T-helper 17 cell (primary cell): ENCODE measurements at regions not wholly inside any gene's neighbourhood (a gene's known extent, or its start where the extent isn't known, plus 50 kb on each side); places are given as distances from the start of the nearest gene placed in this dataset.

Experiments used
- ATAC-seq: fragments of 150-1000 bp; cut with Tn5 transposase; 2 replicates; pipeline ENCODE4 v1.10.0; 2021; ENCODE audit warnings: mild to moderate bottlenecking, moderate library complexity
- DNase-seq, 3 donors: peaks; one replicate each; pipeline versions ENCODE4 v3.0.0 to v3.0.0-alpha.2; 2020 to 2021
- H3K9me3 ChIP-seq: one replicate; pipeline ENCODE4 v1.7.0; 2013; ENCODE audit warnings: low read length, mild to moderate bottlenecking; ENCODE audit not compliant: control insufficient read depth, poor library complexity, severe bottlenecking
- H3K27ac Mint-ChIP-seq: one replicate; pipeline ENCODE4 v1.8.0; 2022; ENCODE audit warnings: mild to moderate bottlenecking, moderate library complexity, mixed read lengths
- H3K27me3 Mint-ChIP-seq: one replicate; pipeline ENCODE4 v1.8.0; 2022; ENCODE audit warnings: mixed read lengths
- H3K36me3 Mint-ChIP-seq: one replicate; pipeline ENCODE4 v1.8.0; 2022; ENCODE audit warnings: low read depth, mixed read lengths
- H3K4me1 Mint-ChIP-seq: one replicate; pipeline ENCODE4 v1.8.0; 2022; ENCODE audit warnings: mild to moderate bottlenecking, mixed read lengths
- H3K4me3 Mint-ChIP-seq: one replicate; pipeline ENCODE4 v1.8.0; 2022; ENCODE audit warnings: mild to moderate bottlenecking, moderate library complexity, mixed read lengths

DNA sequence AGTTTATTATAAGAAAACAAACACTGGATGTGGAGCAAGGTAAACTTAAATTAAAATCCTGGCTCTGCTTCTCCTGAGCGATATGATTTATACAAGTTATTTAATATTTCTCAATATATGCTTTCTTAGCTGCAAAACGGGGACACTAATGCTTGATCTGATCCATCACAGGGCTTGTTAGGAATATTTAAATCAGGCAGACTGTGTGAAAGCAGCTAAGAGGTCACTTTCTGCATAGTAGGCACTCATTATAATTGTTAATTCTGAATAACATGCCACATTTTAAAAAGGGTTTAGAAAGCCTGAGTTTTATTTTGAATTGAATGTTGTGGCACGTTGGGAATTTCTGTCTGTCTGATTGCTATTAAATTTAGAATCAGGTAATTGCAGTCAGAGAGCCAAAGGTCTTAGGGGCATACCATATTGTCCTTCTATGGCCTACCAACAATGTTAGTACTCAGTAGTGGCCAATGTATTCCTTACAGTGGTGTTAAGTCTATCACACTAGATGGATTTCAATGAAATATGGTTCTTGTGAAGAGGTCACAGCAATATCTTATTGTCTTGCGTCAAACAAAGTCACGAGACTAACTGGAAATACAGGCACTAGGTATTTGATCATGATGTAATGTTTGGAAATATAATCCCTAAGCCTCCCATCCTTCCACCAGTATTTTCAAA lies 890.0 kb upstream of the CDH8 start:
- Mint-ChIP-seq H3K4me3 (no peak overlapping the region), H3K27me3 (no peaks in the 10 kb centered on the region), H3K36me3 (no peaks in the 10 kb centered on the region), H3K4me1 (no peaks in the 10 kb centered on the region), H3K27ac (no peak overlapping the region)
- peaks cover 5% of the 10 kb centered on the region for H3K9me3 ChIP-seq
- DNase-seq (no peak), ATAC-seq (no peak)

GRCh38 chr16:62921904-62922303 lies 885.7 kb upstream of the CDH8 start:
- Mint-ChIP-seq H3K36me3 (no peaks in the 10 kb centered on the region), H3K4me3 (no peak overlapping the region), H3K27me3 (no peaks in the 10 kb centered on the region), H3K4me1 (no peaks in the 10 kb centered on the region), H3K27ac (no peak overlapping the region)
- DNase-seq = no peak
- H3K9me3 ChIP-seq = peaks cover 4% of the 10 kb centered on the region
- no peak for ATAC-seq

DNA sequence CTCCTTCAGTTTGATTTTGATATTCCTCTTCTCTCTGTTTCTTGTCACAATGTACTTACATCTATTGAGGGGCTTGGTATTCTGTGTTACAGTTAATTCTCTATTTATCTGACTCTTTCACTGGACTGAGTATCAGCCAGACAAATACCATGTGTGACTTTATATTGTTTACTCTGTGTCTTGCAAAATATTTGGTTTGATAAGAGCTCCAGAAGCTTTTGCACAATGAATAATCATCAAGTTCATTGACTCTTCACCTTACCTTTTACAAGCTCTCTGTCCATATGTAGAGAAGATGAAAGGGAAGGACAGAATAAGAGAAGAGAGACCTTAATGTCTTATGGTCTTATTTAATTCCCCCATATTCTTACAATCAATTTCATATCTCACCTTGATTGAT lies 877.7 kb upstream of the CDH8 start:
- no peak for ATAC-seq
- no peaks in the 10 kb centered on the region for H3K4me1 Mint-ChIP-seq
- DNase-seq = no peak
- H3K9me3 ChIP-seq = peaks cover 8% of the 10 kb centered on the region
- no peaks in the 10 kb centered on the region for H3K27me3 Mint-ChIP-seq
- no peak overlapping the region for H3K4me3 Mint-ChIP-seq
- H3K36me3 Mint-ChIP-seq = no peaks in the 10 kb centered on the region
- H3K27ac Mint-ChIP-seq = no peak overlapping the region

GRCh38 chr16:62913333-62913732 lies 877.1 kb upstream of the CDH8 start:
- ATAC-seq (no peak), DNase-seq (no peak)
- Mint-ChIP-seq H3K4me3 (no peak overlapping the region), H3K4me1 (no peaks in the 10 kb centered on the region), H3K27me3 (no peaks in the 10 kb centered on the region), H3K27ac (no peak overlapping the region), H3K36me3 (no peaks in the 10 kb centered on the region)
- peaks cover 4% of the 10 kb centered on the region for H3K9me3 ChIP-seq

GRCh38 chr16:62909597-62909996 lies 873.4 kb upstream of the CDH8 start:
- Mint-ChIP-seq H3K4me1 (no peaks in the 10 kb centered on the region), H3K4me3 (no peak overlapping the region), H3K27me3 (no peaks in the 10 kb centered on the region), H3K36me3 (no peaks in the 10 kb centered on the region), H3K27ac (no peak overlapping the region)
- H3K9me3 ChIP-seq = peaks cover 6% of the 10 kb centered on the region
- DNase-seq = no peak
- no peak for ATAC-seq

DNA sequence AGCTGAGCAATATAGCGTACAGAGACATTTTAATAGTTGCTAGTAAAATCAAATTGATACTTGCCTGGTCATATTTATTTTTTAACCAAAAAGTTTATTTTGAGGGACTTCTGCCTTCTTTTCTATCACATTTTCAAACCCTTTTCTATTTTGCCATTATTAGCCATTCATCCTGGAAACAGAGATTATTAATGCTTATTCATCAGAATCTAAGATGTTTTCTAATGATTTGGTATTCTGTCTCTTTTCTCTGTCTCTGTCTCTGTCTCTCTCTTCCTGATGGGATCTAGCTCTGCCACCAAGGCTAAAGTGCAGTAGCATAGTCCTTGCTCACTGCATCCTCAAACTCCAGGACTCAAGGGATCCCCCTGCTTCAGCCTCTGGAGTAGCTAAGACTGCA lies 871.3 kb upstream of the CDH8 start:
- H3K9me3 ChIP-seq = peaks cover 6% of the 10 kb centered on the region
- Mint-ChIP-seq H3K4me3 (no peak overlapping the region), H3K27ac (no peak overlapping the region), H3K4me1 (no peaks in the 10 kb centered on the region), H3K27me3 (no peaks in the 10 kb centered on the region), H3K36me3 (no peaks in the 10 kb centered on the region)
- DNase-seq (no peak), ATAC-seq (no peak)

GRCh38 chr16:62903961-62904502 lies 867.8 kb upstream of the CDH8 start:
- Mint-ChIP-seq H3K4me3 (no peak overlapping the region), H3K27ac (no peak overlapping the region), H3K27me3 (no peaks in the 10 kb centered on the region), H3K36me3 (no peaks in the 10 kb centered on the region), H3K4me1 (no peaks in the 10 kb centered on the region)
- DNase-seq (no peak), ATAC-seq (no peak)
- peaks cover 3% of the 10 kb centered on the region for H3K9me3 ChIP-seq

DNA sequence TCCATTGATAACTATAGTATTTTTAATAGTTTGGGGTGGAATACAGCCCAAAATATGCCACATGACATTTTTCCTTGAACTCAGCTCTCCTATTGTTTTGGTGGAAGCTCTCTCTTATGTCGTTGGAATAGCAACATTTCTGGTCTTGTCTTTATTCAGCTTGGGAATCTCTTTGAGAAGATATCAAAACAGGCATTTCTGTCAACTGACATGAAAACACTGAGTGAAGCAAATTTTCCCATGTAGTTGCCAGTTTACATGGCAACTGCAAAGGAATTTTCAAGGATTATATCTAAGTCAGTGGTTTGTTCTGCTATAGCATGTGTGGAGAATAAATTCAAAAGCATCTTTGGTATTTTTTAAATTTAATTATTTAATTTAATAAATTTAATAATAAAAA lies 863.5 kb upstream of the CDH8 start:
- H3K4me1 Mint-ChIP-seq = no peaks in the 10 kb centered on the region
- no peak overlapping the region for H3K27ac Mint-ChIP-seq

DNA sequence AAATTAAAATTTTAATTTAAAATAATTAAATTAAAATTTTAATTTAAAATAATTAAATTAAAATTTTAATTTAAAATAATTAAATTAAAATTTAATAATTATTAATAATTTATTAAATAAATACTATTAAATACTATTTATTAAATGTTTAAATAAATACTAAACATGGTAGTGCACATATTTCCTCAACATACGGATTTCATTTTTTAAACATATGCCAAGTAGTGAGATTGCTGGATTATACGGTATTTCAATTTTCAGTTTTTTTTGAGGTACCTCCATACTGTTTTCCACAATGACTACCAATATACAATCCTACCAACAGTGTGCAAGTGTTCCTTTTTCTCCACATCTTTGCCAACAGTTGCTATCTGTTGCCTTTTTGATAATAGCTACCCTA lies 852.9 kb upstream of the CDH8 start:
- DNase-seq (no peak), ATAC-seq (no peak)
- H3K4me1 Mint-ChIP-seq = no peaks in the 10 kb centered on the region
- H3K4me3 Mint-ChIP-seq = no peak overlapping the region
- H3K9me3 ChIP-seq = no peaks in the 10 kb centered on the region
- H3K27ac Mint-ChIP-seq = no peak overlapping the region
- H3K27me3 Mint-ChIP-seq = no peaks in the 10 kb centered on the region
- H3K36me3 Mint-ChIP-seq = no peaks in the 10 kb centered on the region

More for the DNA sequence above, 863.5 kb upstream of the CDH8 start:
- Mint-ChIP-seq H3K4me3 (no peak overlapping the region), H3K27me3 (no peaks in the 10 kb centered on the region), H3K36me3 (no peaks in the 10 kb centered on the region)
- DNase-seq (no peak), ATAC-seq (no peak)
- H3K9me3 ChIP-seq = peaks cover 3% of the 10 kb centered on the region

- ATAC-seq = no peak
- Mint-ChIP-seq H3K4me1 (no peaks in the 10 kb centered on the region), H3K4me3 (no peak overlapping the region), H3K27ac (no peak overlapping the region), H3K36me3 (no peaks in the 10 kb centered on the region), H3K27me3 (no peaks in the 10 kb centered on the region)
- H3K9me3 ChIP-seq = no peaks in the 10 kb centered on the region
- no peak for DNase-seq
These were observed 847.3 kb upstream of the CDH8 start for GRCh38 chr16:62883509-62883908.

GRCh38 chr16:62882552-62883221 lies 846.4 kb upstream of the CDH8 start:
- H3K27me3 Mint-ChIP-seq = no peaks in the 10 kb centered on the region
- no peaks in the 10 kb centered on the region for H3K4me1 Mint-ChIP-seq
- no peaks in the 10 kb centered on the region for H3K36me3 Mint-ChIP-seq
- DNase-seq (no peak), ATAC-seq (no peak)
- H3K9me3 ChIP-seq = no peaks in the 10 kb centered on the region
- no peak overlapping the region for H3K4me3 Mint-ChIP-seq
- no peak overlapping the region for H3K27ac Mint-ChIP-seq

GRCh38 chr16:62876133-62876532 lies 839.9 kb upstream of the CDH8 start:
- H3K9me3 ChIP-seq = no peaks in the 10 kb centered on the region
- no peak for DNase-seq
- Mint-ChIP-seq H3K36me3 (no peaks in the 10 kb centered on the region), H3K27ac (no peak overlapping the region), H3K4me1 (no peaks in the 10 kb centered on the region), H3K27me3 (no peaks in the 10 kb centered on the region), H3K4me3 (no peak overlapping the region)
- ATAC-seq = no peak

- H3K27me3 Mint-ChIP-seq = no peaks in the 10 kb centered on the region
- DNase-seq (no peak), ATAC-seq (no peak)
- H3K4me1 Mint-ChIP-seq = no peaks in the 10 kb centered on the region
- H3K9me3 ChIP-seq = no peaks in the 10 kb centered on the region
- no peak overlapping the region for H3K27ac Mint-ChIP-seq
- no peak overlapping the region for H3K4me3 Mint-ChIP-seq
- no peaks in the 10 kb centered on the region for H3K36me3 Mint-ChIP-seq
These were observed 836.1 kb upstream of the CDH8 start for GRCh38 chr16:62872339-62872738.

GRCh38 chr16:62870554-62870953 lies 834.3 kb upstream of the CDH8 start:
- no peak overlapping the region for H3K4me3 Mint-ChIP-seq
- ATAC-seq (no peak), DNase-seq (no peak)
- H3K9me3 ChIP-seq = no peaks in the 10 kb centered on the region
- H3K36me3 Mint-ChIP-seq = no peaks in the 10 kb centered on the region
- no peaks in the 10 kb centered on the region for H3K4me1 Mint-ChIP-seq
- H3K27ac Mint-ChIP-seq = no peak overlapping the region
- no peaks in the 10 kb centered on the region for H3K27me3 Mint-ChIP-seq
